GM12891 (cell line): ENCODE measurements at regions not wholly inside any gene's neighbourhood (a gene's known extent, or its start where the extent isn't known, plus 50 kb on each side); places are given as distances from the start of the nearest gene placed in this dataset.

Experiments used
- DNase-seq: peaks from one replicate; pipeline ENCODE4 v3.0.0; 2011; ENCODE audit warnings: low spot score; ENCODE audit not compliant: insufficient read length
- FAIRE-seq: peaks from 2 replicates; lab custom pipeline; 2011; peaks lifted over from hg19 to GRCh38; lab: Jason Lieb, UNC
- PAX5 ChIP-seq: IDR thresholded peaks from 2 replicates; pipeline ENCODE4 v1.6.1; 2011; ENCODE audit warnings: low read length, moderate library complexity, mild to moderate bottlenecking; ENCODE audit not compliant: insufficient read depth, severe bottlenecking
- POLR2A ChIP-seq: IDR thresholded peaks from 2 replicates; pipeline ENCODE4 v1.6.1; 2011; ENCODE audit warnings: low read depth, low read length, control low read depth
- POLR2AphosphoS5 ChIP-seq: IDR thresholded peaks from 2 replicates; pipeline ENCODE4 v1.6.1; 2011; ENCODE audit warnings: low read depth, low read length, control low read depth
- POU2F2 ChIP-seq: IDR thresholded peaks from 2 replicates; pipeline ENCODE4 v1.6.1; 2011; ENCODE audit warnings: low read depth, mild to moderate bottlenecking, control low read depth, low read length, moderate library complexity
- SPI1 ChIP-seq: IDR thresholded peaks from 2 replicates; pipeline ENCODE4 v1.6.1; 2011; ENCODE audit warnings: low read depth, low read length, control low read depth
- TAF1 ChIP-seq: IDR thresholded peaks from 2 replicates; pipeline ENCODE4 v1.6.1; 2011; ENCODE audit warnings: low read depth, low read length, control low read depth

DNA sequence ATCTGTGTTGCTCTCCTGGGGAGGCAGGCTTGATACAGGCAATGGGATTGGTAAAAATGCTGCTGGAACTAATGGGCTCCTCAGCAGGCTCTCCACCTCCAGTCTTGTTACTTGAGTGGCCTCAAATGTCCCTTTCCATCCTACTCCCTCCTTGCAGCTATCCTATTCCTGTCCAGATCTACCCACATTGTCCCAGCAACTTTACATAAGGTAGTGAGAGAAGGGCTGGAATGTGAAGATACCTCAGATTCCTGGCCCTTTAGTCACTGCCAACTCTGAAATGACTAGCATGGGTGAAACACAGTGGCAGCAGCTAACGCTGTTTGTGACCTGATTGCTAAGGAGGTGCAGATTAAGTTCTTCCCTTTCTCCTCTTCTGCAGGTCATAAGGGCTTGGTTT, 210.1 kb upstream of the HS3ST4 start:
- no peak for DNase-seq
- no peak for FAIRE-seq
- no peak for TF ChIP-seq PAX5
- TF ChIP-seq POLR2A, result no peak
- no peak for TF ChIP-seq SPI1
- no peak for TF ChIP-seq POU2F2
- TF ChIP-seq POLR2AphosphoS5, result no peak
- TF ChIP-seq TAF1, result no peak

DNA sequence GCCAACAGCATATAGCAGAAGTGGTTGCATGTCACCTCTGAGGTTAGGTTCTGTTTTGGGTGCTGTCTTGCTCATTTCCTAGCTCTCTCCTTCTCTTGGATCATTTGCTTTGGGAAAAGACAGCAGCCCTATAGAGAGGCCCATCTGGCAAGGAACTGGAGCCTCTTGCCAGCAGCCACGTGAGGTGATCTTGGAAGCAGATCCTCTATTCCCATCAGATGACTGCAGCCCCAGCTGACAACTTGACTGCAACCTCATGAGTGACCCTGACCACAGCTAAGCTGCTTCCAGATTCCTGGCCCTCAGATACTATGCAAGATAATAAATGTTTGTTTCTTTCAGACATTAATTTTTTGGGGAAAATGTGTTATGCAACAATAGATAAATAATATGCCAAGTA, 213.3 kb upstream of the HS3ST4 start:
- DNase-seq, result no peak
- FAIRE-seq, result no peak
- TF ChIP-seq POU2F2 (no peak), POLR2A (no peak), POLR2AphosphoS5 (no peak), TAF1 (no peak), PAX5 (no peak), SPI1 (no peak)

DNA sequence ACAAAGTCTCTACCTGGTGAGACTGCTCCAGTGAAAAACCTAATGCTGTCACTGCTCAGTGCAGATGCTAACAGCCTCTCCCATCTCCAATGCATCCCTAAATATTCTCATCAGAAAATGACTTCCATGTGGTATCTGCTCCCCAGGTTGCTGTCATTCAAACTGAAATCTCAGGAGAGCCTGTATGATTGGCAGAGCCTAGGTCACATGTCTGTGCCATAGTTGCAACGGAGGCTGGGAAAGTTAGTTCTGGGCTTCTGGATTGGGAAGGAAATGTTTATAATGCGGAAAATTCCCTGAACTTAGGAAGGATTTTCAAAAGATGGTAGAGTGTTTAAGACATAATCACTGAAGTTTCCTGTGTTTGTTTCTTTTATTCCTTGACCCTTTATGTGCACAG, 206.4 kb upstream of the ZKSCAN2 start:
- FAIRE-seq (no peak), DNase-seq (no peak)
- TF ChIP-seq PAX5 (no peak), SPI1 (no peak), POLR2AphosphoS5 (no peak), POLR2A (no peak), POU2F2 (no peak), TAF1 (no peak)

DNA sequence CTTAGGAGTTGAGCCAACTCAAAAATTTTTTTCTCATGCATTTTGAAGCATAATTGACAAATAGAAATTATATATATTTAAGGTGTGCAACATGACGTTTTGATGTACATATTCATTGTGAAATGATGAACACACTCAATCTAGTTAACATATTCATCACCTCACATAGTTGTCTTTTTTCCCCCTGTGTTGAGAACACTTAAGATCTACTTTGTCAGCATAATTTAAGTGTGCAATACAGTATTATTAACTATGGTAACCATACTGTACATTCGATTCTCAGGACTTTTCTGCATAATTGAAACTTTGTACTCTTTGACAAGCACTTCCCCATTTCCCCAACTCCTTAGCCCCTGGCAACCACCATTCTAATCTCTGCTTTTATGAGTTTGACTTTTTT, 192.2 kb upstream of the ZKSCAN2 start:
- DNase-seq (no peak), FAIRE-seq (no peak)
- TF ChIP-seq POLR2AphosphoS5, result no peak
- no peak for TF ChIP-seq TAF1
- TF ChIP-seq POU2F2, result no peak
- TF ChIP-seq POLR2A, result no peak
- no peak for TF ChIP-seq PAX5
- TF ChIP-seq SPI1, result no peak

DNA sequence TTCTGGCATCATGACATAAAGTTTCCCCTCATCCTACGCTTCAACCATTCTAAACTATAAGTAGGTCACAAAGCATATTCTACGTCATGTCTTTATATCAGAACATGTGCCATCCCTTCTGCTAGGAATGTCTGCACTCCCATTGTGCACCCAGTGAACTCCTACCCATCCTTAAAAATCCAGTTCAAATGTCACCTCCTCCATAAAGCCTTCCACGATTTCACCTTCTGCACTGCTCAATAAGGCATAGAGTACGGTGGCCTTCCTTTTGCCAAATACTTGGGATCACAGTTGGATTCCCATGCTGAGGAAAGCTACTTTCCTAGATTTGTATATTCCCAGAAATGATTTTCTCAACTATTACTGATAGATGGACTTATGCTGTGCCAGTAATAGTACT, 186.3 kb upstream of the ZKSCAN2 start:
- no peak for FAIRE-seq
- TF ChIP-seq PAX5, result no peak
- TF ChIP-seq POLR2A, result no peak
- no peak for TF ChIP-seq TAF1
- no peak for TF ChIP-seq POU2F2
- TF ChIP-seq SPI1, result no peak
- no peak for TF ChIP-seq POLR2AphosphoS5
- DNase-seq, result no peak

DNA sequence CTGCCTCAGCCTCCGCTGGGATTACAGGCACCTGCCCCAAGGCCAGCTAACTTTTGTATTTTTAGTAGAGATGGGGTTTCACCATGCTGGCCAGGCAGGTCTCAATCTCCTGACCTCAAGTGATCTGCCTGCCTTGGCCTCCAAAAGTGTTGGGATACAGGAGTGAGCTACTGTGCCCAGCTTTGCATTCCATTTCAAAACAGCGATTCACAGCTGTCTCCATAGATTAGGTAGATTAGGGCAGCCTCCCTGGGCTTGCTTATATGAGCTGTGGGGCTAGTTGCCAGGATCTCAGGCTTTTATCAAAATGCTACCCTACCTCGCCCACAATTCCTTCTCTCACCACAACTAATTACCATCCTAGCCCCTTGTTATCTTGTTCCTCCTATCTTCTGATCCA, 176.4 kb upstream of the ZKSCAN2 start:
- FAIRE-seq, result no peak
- no peak for DNase-seq
- TF ChIP-seq SPI1, result no peak
- TF ChIP-seq TAF1, result no peak
- TF ChIP-seq POLR2A, result no peak
- no peak for TF ChIP-seq PAX5
- TF ChIP-seq POU2F2, result no peak
- no peak for TF ChIP-seq POLR2AphosphoS5

DNA sequence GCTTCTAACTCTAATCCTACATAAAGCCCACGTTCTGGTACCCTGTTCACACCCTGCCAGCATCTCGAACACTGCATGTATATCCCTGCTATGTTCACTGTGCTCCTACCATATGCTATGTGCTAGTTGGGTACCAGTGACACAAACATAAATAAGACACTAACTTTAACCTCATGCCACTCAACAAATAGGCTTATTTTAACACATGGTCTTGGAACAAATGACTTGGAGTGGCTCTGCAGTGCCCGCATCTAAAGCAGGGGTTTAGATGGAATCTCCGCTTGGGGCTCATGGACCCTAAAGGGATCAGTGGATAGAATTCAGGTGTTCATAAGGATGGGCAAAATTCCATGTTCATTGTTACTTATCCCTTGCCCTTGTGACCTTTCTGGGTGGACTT, 175.7 kb upstream of the ZKSCAN2 start:
- no peak for TF ChIP-seq POLR2A
- no peak for TF ChIP-seq SPI1
- TF ChIP-seq POU2F2, result no peak
- no peak for TF ChIP-seq POLR2AphosphoS5
- no peak for TF ChIP-seq TAF1
- TF ChIP-seq PAX5, result no peak
- FAIRE-seq, result no peak
- DNase-seq, result no peak

DNA sequence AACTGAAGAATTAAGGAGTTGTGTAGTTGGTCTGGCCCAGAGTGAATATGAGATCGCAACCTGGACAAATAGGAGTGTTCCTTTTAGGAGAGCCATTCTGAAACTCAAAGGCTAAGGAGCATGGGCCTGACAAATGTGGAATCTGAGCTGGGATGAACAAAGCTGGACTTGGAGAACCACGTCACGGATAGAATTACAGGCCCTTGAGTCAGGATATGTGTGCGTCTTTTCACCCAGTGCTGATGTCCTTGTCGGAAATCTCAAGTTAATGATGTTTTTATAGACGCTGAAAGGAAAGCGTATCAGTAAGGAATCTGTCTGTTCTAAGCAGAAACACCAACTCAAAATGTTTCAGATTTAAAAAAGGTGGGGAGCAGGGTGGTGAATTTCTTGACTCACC, 173.8 kb upstream of the ZKSCAN2 start:
- FAIRE-seq, result no peak
- no peak for DNase-seq
- TF ChIP-seq SPI1 (no peak), TAF1 (no peak), POLR2A (no peak), PAX5 (no peak), POLR2AphosphoS5 (no peak), POU2F2 (no peak)

DNA sequence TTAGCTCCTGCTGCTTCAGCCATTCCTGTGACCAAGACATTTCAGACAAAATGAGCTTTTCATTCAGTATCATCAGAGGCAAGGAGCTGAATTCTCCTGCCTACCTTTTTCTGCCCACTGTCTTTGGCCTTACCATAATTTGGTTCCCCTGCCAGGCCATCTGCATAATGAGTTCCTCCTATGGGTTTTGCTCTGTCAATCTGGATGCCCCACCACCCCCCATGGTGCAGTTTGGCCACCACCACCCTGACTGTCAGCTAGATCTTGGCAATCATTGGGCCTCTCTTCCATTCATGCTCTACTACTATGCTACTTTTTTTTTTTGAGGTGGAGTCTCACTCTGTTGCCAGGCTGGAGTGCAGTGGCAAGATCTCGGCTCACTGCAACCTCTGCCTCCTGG, 169.2 kb upstream of the ZKSCAN2 start:
- TF ChIP-seq POLR2A (no peak), TAF1 (no peak), SPI1 (no peak), POLR2AphosphoS5 (no peak)
- FAIRE-seq (no peak), DNase-seq (no peak)

DNA sequence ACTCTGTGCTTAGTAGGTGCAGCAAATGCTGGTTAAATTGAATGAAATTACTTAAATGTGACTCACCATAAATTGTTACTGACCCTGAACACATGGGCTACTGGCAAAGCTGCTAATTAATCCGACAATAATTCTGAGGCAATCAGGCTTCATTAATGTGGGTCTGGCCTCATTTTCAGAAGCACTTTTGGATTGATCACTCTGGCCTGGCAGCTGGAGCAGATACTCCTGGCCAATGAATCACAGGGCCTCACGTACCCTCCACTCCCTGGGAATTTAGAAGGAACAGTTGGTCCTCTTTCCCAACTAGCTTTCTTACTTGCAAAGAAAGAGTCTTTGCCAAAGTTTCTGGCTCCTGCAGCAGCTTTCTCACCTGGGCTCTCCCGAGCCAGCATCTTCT, 162.0 kb upstream of the ZKSCAN2 start:
- TF ChIP-seq SPI1 (no peak), PAX5 (no peak)
- DNase-seq, result no peak
- no peak for FAIRE-seq

DNA sequence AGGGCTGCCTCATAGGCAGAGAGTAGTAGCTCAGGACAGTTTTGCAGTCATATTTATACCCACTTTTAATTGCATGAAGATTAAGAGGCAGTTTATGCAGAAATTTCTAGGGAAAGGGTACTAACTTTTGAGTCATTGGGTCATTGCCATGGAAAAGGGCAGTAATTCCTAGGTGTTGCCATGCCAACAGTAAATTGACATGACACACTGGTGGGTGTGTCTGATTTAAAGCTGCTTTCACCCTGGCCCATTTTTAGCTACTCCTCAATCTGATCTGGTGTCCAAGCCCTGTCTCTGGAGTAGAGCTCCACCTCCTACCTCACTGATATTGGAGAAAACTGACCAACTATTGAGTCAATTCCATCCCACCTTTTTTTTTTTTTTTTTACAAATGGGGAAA, 161.5 kb upstream of the ZKSCAN2 start:
- no peak for TF ChIP-seq TAF1
- TF ChIP-seq POU2F2, result no peak
- TF ChIP-seq SPI1, result no peak
- TF ChIP-seq POLR2AphosphoS5, result no peak
- no peak for TF ChIP-seq POLR2A
- TF ChIP-seq PAX5, result no peak
- no peak for FAIRE-seq
- no peak for DNase-seq
